Pancreas (tissue), 10 donors: ENCODE measurements at regions not wholly inside any gene's neighbourhood (a gene's known extent, or its start where the extent isn't known, plus 50 kb on each side); places are given as distances from the start of the nearest gene placed in this dataset.
"Not testable (repeated sequence)": the region's sequence is repeated elsewhere in the genome, so short reads cannot be mapped to it uniquely, and the experiment has no call there.

Experiments
- ATAC-seq, 4 donors: fragments of 200-7000 bp; cut with Tn5 transposase; one replicate each; pipeline versions ENCODE4 v1.8.0 to v1.9.1; 2020; ENCODE audit warnings: mild to moderate bottlenecking in 4 of 4, moderate library complexity in 4 of 4
- DNase-seq, 6 donors: peaks; one replicate each; pipeline ENCODE4 v3.0.0-alpha.2; 2020
- FAIRE-seq: peaks from 2 replicates; lab custom pipeline; 2012; peaks lifted over from hg19 to GRCh38; lab: Jason Lieb, UNC
- H3K27ac ChIP-seq, 4 donors: fragments of 200-600 bp; sonication (generic); 1 replicate in 3 of 4; 2 replicates in 1 of 4; pipeline versions ENCODE4 v1.5.0 to v1.8.0; 2020
- H3K27me3 ChIP-seq, 4 donors: fragments of 200-600 bp; one replicate each; pipeline ENCODE4 v1.8.0; 2021
- H3K36me3 ChIP-seq, 3 donors: fragments of 200-600 bp; sonication (generic) in 1 of 3; one replicate each; pipeline versions ENCODE4 v1.5.0 to v1.8.0; 2020 to 2021
- H3K4me1 ChIP-seq, 3 donors: fragments of 200-600 bp; one replicate each; pipeline ENCODE4 v1.8.0; 2021
- H3K4me3 ChIP-seq, 4 donors: fragments of 200-600 bp; sonication (generic) in 2 of 4; one replicate each; pipeline versions ENCODE4 v1.5.0 to v1.8.0; 2020 to 2021
- H3K9me3 ChIP-seq, 4 donors: fragments of 200-600 bp; one replicate each; pipeline ENCODE4 v1.8.0; 2021
- CTCF ChIP-seq, 4 donors: fragments of 200-600 bp; sonication (generic) in 3 of 4; IDR thresholded peaks; one replicate each; pipeline versions ENCODE4 v1.5.0 to v1.8.0; 2021; ENCODE audit warnings: antibody characterized with exemption in 4 of 4
- WGBS, 2 donors: extraction: QIAGEN DNeasy Blood & Tissue Kit; methylation state at CpG; one replicate each; pipeline ENCODE4 v1.1.7; 2013; 5-methylcytosine and 5-hydroxymethylcytosine counted together
- intact Hi-C, 3 donors: fragments of 100-400 bp; cut with DNase I; formaldehyde crosslinking; loops; one replicate each; pipeline versions ENCODE4 v1.11.1 to v1.14.2; 2022
- donor health status: healthy with polysubstance abuse.
- donor health status: DM: no; HTN: no; CAD: no; lungs with moderate emphysema.
- donor health status: DM: no; HTN: no; CAD: no.
- donor health status: control.
- donor health status: control.
- donor health status: Bipolar disorder and iron deficiency.
- donor health status: DM: yes; HTN: yes; CAD: no.
- donor health status: DM: no; HTN: no; CAD: no.
- donor health status: DM: no; HTN: no; CAD: no.
- donor health status: DM: yes; HTN: yes; CAD: no.

GRCh38 chr3:90182291-90182976 lies 1075.0 kb downstream of the EPHA3 start:
- WGBS, 2 donors: 23 to 26% methylated on average over 19 of the region's 19 CpGs
- H3K4me3 ChIP-seq, H3K36me3 ChIP-seq, intact Hi-C loops, H3K27ac ChIP-seq, H3K27me3 ChIP-seq, H3K4me1 ChIP-seq, H3K9me3 ChIP-seq: not testable (repeated sequence)
- ATAC-seq (peak; percentile 78 to 98 (median 95)), FAIRE-seq (peak; percentile 89), DNase-seq (peak in 2 of 6 donors; percentile 14 to 20)
- TF ChIP-seq CTCF (IDR thresholded peaks at IDR 0.05): peak in 3 of 4 donors; percentile 17 to 42 (median 19)

- no peak for FAIRE-seq
- intact Hi-C loops: no loop called here
- H3K9me3 ChIP-seq: no peaks in the 10 kb centered on the region
- WGBS, 2 donors: 76 to 90% methylated on average over 4 of the region's 4 CpGs
- no peak for ATAC-seq
- H3K4me1 ChIP-seq: no peaks in the 10 kb centered on the region
- no peak for DNase-seq
- H3K36me3 ChIP-seq: no peaks in the 10 kb centered on the region
- no peak for TF ChIP-seq CTCF (IDR thresholded peaks at IDR 0.05)
- H3K4me3 ChIP-seq: no peak overlapping the region
- no peak overlapping the region for H3K27ac ChIP-seq
- H3K27me3 ChIP-seq: peaks cover 0 to 6% (median 0%) of the 10 kb centered on the region in 4 donors
Measured at GRCh38 chr3:90184861-90185260, 1077.4 kb downstream of the EPHA3 start.

- H3K4me1 ChIP-seq, ATAC-seq, H3K27me3 ChIP-seq, DNase-seq, H3K9me3 ChIP-seq, FAIRE-seq, intact Hi-C loops, H3K27ac ChIP-seq, H3K4me3 ChIP-seq, H3K36me3 ChIP-seq: not testable (repeated sequence)
- WGBS, 2 donors: 69 to 76% methylated on average over 4 of the region's 4 CpGs
Measured at GRCh38 chr3:90197383-90197782, 1090.0 kb downstream of the EPHA3 start.

DNA sequence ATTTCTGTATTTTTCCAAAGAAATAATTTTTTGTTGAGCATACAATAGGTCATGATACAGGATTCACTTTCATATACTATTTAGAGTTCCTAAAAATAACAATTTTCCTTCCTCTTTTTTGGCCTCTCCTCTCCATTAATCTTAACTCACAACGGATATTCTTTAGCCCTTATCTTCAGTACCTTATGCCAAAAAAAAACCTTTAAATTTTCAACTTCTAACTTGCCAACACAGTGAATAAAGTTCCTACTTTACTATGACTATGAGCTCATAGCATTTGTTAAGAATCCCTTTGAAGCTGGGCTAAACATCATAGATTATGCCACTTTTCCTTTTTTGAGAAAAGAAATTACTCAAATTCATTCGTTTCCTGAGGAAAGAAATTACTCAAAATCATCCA lies 1095.5 kb downstream of the EPHA3 start:
- H3K27me3 ChIP-seq, intact Hi-C loops, H3K9me3 ChIP-seq, H3K36me3 ChIP-seq, H3K4me3 ChIP-seq, H3K27ac ChIP-seq, FAIRE-seq, DNase-seq, H3K4me1 ChIP-seq, ATAC-seq: not testable (repeated sequence)
- WGBS, 2 donors: 20 to 31% methylated on average over 2 of the region's 2 CpGs

- H3K4me1 ChIP-seq, H3K9me3 ChIP-seq, H3K4me3 ChIP-seq, H3K27me3 ChIP-seq, DNase-seq, H3K36me3 ChIP-seq, FAIRE-seq, H3K27ac ChIP-seq, intact Hi-C loops, ATAC-seq: not testable (repeated sequence)
- WGBS, 2 donors: 29 to 30% methylated on average over 2 of the region's 2 CpGs
Measured at GRCh38 chr3:90206482-90206881, 1099.1 kb downstream of the EPHA3 start.

DNA sequence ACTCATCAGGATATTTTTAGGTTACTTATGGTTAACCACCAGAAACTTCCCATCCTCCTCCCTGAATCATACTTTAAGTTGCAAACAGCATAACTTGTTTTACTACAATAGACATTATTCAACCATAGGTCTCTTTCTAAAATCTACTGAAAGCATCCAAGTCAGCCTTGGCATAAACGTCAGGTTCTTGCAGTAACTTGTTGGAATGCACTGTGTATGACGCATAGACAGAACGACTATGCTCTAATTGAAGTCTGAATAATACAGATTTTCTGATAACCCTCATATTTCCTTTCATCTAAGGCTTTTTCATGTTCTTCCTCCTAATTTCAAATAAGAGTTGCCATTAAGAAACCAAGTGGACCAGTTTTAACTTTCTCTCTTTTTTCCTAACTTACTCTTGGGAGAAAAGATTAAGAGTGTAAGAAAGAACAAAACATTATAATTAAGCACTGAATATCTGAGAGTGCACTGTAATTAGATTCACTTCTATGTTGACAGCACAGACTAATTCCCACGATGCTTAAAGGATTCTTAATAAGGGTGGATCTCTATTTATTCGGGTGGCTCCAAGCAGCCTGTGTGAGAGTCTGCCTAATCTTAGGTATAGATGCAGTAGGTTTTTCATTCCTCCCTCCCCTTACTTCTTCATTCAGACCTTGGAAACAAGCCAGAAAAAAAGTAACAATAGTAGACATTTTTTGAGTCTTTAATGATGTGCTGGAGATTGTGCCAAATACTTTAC lies 1100.1 kb downstream of the EPHA3 start:
- FAIRE-seq: peak; percentile 75
- WGBS, 2 donors: 54 to 60% methylated on average over 5 of the region's 5 CpGs
- DNase-seq: not testable (repeated sequence)

DNA sequence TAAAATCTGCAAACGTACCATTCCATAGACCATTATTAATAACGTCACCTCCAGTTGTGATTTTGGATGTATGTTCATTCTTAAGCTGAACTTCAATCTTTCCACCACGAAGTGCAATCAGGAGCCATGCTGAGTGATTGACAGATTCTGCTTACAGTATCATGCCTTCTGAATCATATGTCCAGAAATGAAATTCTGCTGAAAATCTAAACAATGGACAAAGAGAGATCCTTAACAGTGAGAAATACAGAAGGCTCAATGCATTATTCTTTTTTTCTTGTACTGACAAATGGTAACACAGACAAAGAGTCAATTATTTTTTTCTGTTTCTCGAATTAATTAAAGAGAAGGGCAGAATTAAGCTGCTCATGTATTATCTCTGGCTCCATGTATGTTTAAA lies 1114.5 kb downstream of the EPHA3 start:
- DNase-seq: no peak
- 31 to 38% methylated on average over 4 of the region's 4 CpGs for WGBS, 2 donors
- no peaks in the 10 kb centered on the region for H3K36me3 ChIP-seq
- intact Hi-C loops: no loop called here
- TF ChIP-seq CTCF (IDR thresholded peaks at IDR 0.05): no peak
- no peaks in the 10 kb centered on the region for H3K27me3 ChIP-seq
- H3K9me3 ChIP-seq: no peaks in the 10 kb centered on the region
- no peak for FAIRE-seq
- H3K27ac ChIP-seq: no peak overlapping the region
- no peak for ATAC-seq
- no peaks in the 10 kb centered on the region for H3K4me1 ChIP-seq
- H3K4me3 ChIP-seq: no peak overlapping the region

More for the DNA sequence above, 1100.1 kb downstream of the EPHA3 start:
- H3K27me3 ChIP-seq, H3K4me1 ChIP-seq, H3K4me3 ChIP-seq, ATAC-seq, intact Hi-C loops, H3K27ac ChIP-seq, H3K9me3 ChIP-seq, H3K36me3 ChIP-seq: not testable (repeated sequence)
